Ovary (tissue), 7 donors: ENCODE measurements at regions not wholly inside any gene's neighbourhood (a gene's known extent, or its start where the extent isn't known, plus 50 kb on each side); places are given as distances from the start of the nearest gene placed in this dataset. TPM values are rescaled to one million over a fixed set of nuclear protein-coding genes. Genes with fewer than 3 reads are reported as not detected.

Experiments
- DNase-seq, 5 donors: peaks; one replicate each; pipeline ENCODE4 v3.0.0-alpha.2; 2019 to 2020
- H3K27ac ChIP-seq, 2 donors: fragments of 200-600 bp; one replicate each; pipeline versions ENCODE4 v1.5.1 to v1.8.0; 2019 to 2022
- H3K27me3 ChIP-seq: fragments of 200-600 bp; one replicate; pipeline ENCODE4 v1.8.0; 2022
- H3K36me3 ChIP-seq: fragments of 200-600 bp; sonication (generic); one replicate; pipeline ENCODE4 v1.5.1; 2019
- H3K4me1 ChIP-seq: one replicate; pipeline ENCODE4 v1.8.1; 2013; ENCODE audit warnings: mild to moderate bottlenecking, moderate library complexity; ENCODE audit not compliant: insufficient read depth
- H3K4me3 ChIP-seq: fragments of 200-600 bp; sonication (generic); one replicate; pipeline ENCODE4 v1.5.1; 2017
- H3K9me3 ChIP-seq, 2 donors: fragments of 200-600 bp in 1 of 2; sonication (generic) in 1 of 2; one replicate each; pipeline versions ENCODE4 v1.5.1 to v1.8.1; 2013 to 2019; ENCODE audit warnings: mild to moderate bottlenecking in 1 of 2, moderate library complexity in 1 of 2
- CTCF ChIP-seq, 3 donors: fragments of 450-650 bp in 2 of 3; fragments of 200-600 bp in 1 of 3; IDR thresholded peaks; one replicate each; pipeline versions ENCODE4 v1.5.1 to v1.8.0; 2016 to 2022; ENCODE audit warnings: antibody characterized with exemption in 3 of 3, mild to moderate bottlenecking in 1 of 3
- EP300 ChIP-seq: sonication (generic); formaldehyde crosslinking; IDR thresholded peaks from one replicate; pipeline ENCODE4 v1.6.1; 2017; ENCODE audit warnings: antibody characterized with exemption
- POLR2A ChIP-seq: fragments of 450-650 bp; IDR thresholded peaks from one replicate; pipeline ENCODE4 v1.6.1; 2017; ENCODE audit warnings: antibody characterized with exemption, mild to moderate bottlenecking, moderate library complexity
- WGBS, 3 donors: extraction: QIAGEN DNeasy Blood & Tissue Kit in 1 of 3; methylation state at CpG; one replicate each; pipeline versions ENCODE4 v1.1.5 to v1.1.7; 2013 to 2017; 5-methylcytosine and 5-hydroxymethylcytosine counted together
- intact Hi-C, 4 donors: fragments of 100-400 bp; cut with DNase I; formaldehyde crosslinking; loops; one replicate each; pipeline versions ENCODE4 v1.11.0 to v1.15.1; 2022 to 2023
- small RNA-seq: library from RNA; depleted of rRNA; stranded (forward); fragments of <200 nt; gene quantifications from one replicate; pipeline ENCODE3, GENCODE V24; 2016
- donor health status: DM: no; HTN: no; CAD: no; lungs with moderate emphysema.
- donor health status: DM: no; HTN: no; CAD: no.
- donor health status: Bipolar disorder and iron deficiency.
- donor health status: DM: no; HTN: no; CAD: no.
- donor health status: DM: yes; HTN: yes; CAD: no.

GRCh38 chr19:32289566-32290210 is 55.7 kb upstream of the ZNF507 start:
- no peak for DNase-seq
- intact Hi-C loops = no loop called here
- 90 to 94% (median 92%) methylated on average over 4 of the region's 4 CpGs for WGBS, 3 donors

GRCh38 chr19:32291876-32292275 is 53.5 kb upstream of the ZNF507 start:
- no peak for TF ChIP-seq POLR2A
- TF ChIP-seq CTCF (IDR thresholded peaks at IDR 0.05) = no peak
- no peak for TF ChIP-seq EP300
- intact Hi-C loops = no loop called here
- DNase-seq = no peak
- Histone ChIP-seq H3K27ac (no peak overlapping the region), H3K36me3 (no peaks in the 10 kb centered on the region), H3K27me3 (no peaks in the 10 kb centered on the region), H3K4me3 (no peak overlapping the region), H3K4me1 (no peaks in the 10 kb centered on the region), H3K9me3 (no peaks in the 10 kb centered on the region)
- 93 to 97% (median 93%) methylated on average over 6 of the region's 6 CpGs for WGBS, 3 donors

More at GRCh38 chr19:32289566-32290210, 55.7 kb upstream of the ZNF507 start:
- TF ChIP-seq CTCF (IDR thresholded peaks at IDR 0.05) (no peak), POLR2A (no peak)
- Histone ChIP-seq H3K27ac (no peak overlapping the region), H3K36me3 (no peaks in the 10 kb centered on the region), H3K4me1 (no peaks in the 10 kb centered on the region), H3K27me3 (no peaks in the 10 kb centered on the region), H3K4me3 (no peak overlapping the region), H3K9me3 (no peaks in the 10 kb centered on the region)

- H3K36me3 ChIP-seq = no peaks in the 10 kb centered on the region
- no peaks in the 10 kb centered on the region for H3K27me3 ChIP-seq
- H3K9me3 ChIP-seq = no peaks in the 10 kb centered on the region
- TF ChIP-seq POLR2A (no peak), EP300 (no peak), CTCF (IDR thresholded peaks at IDR 0.05) (no peak)
- no peak overlapping the region for H3K4me3 ChIP-seq
- no peaks in the 10 kb centered on the region for H3K4me1 ChIP-seq
- 86 to 90% (median 88%) methylated on average over 6 of the region's 6 CpGs for WGBS, 3 donors
- no peak for DNase-seq
- no peak overlapping the region for H3K27ac ChIP-seq
- intact Hi-C loops = no loop called here
Observed at GRCh38 chr19:32294871-32295438, 50.5 kb upstream of the ZNF507 start.

Small RNA genes lying in the stretch of these regions (small RNA-seq; reads per million reads assigned to genes)
- not detected for gene AC011456.1
- gene RNA5SP471 = not detected
- gene RNA5SP472 = not detected
- not detected for gene RNU6-967P
